ENCODE measurements at regions not wholly inside any gene's neighbourhood (a gene's known extent, or its start where the extent isn't known, plus 50 kb on each side); places are given as distances from the start of the nearest gene placed in this dataset.

DNA sequence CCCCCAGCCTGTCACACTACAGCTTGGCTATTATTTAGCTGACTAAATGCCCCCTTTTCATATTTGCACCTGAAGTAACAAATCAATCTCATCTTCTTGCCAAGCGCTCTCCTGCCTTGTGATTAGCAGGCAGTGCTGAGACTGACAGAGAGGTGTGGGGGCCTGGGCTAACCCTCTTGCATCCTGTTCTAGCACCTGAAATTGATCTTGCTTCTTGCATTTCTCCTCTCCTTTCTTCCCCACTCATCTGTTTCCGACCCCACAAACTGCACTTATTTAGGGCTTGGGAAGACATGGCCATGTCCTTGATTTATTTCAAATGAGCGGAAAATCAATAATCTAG lies 309.0 kb upstream of the PROK2 start:
- no peak for TF ChIP-seq POLR2AphosphoS5 (IDR thresholded peaks at IDR 0.05; ENCODE audit: insufficient read depth, low read depth, low read length)
- TF ChIP-seq, protein P1, sequence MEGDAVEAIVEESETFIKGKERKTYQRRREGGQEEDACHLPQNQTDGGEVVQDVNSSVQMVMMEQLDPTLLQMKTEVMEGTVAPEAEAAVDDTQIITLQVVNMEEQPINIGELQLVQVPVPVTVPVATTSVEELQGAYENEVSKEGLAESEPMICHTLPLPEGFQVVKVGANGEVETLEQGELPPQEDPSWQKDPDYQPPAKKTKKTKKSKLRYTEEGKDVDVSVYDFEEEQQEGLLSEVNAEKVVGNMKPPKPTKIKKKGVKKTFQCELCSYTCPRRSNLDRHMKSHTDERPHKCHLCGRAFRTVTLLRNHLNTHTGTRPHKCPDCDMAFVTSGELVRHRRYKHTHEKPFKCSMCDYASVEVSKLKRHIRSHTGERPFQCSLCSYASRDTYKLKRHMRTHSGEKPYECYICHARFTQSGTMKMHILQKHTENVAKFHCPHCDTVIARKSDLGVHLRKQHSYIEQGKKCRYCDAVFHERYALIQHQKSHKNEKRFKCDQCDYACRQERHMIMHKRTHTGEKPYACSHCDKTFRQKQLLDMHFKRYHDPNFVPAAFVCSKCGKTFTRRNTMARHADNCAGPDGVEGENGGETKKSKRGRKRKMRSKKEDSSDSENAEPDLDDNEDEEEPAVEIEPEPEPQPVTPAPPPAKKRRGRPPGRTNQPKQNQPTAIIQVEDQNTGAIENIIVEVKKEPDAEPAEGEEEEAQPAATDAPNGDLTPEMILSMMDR (IDR thresholded peaks at IDR 0.05; ENCODE audit: extremely low read depth in 1 of 2, insufficient read depth in 1 of 2, low read depth in 1 of 2, low read length in 2 of 2), result no peak

Data from endothelial cell of umbilical vein (primary cell).